Suprapubic skin (tissue), 4 donors: ENCODE measurements at regions not wholly inside any gene's neighbourhood (a gene's known extent, or its start where the extent isn't known, plus 50 kb on each side); places are given as distances from the start of the nearest gene placed in this dataset.

Source experiments
- DNase-seq, 2 donors: peaks; one replicate each; pipeline ENCODE4 v3.0.0-alpha.2; 2019; ENCODE audit warnings: low spot score in 2 of 2
- H3K27ac ChIP-seq: fragments of 200-600 bp; sonication (generic); one replicate; pipeline ENCODE4 v1.5.1; 2019
- H3K27me3 ChIP-seq: fragments of 200-600 bp; sonication (generic); one replicate; pipeline ENCODE4 v1.5.1; 2019
- H3K36me3 ChIP-seq: fragments of 200-600 bp; sonication (generic); one replicate; pipeline ENCODE4 v1.5.1; 2019
- H3K4me1 ChIP-seq: fragments of 200-600 bp; sonication (generic); one replicate; pipeline ENCODE4 v1.5.1; 2019
- H3K4me3 ChIP-seq: fragments of 200-600 bp; sonication (generic); one replicate; pipeline ENCODE4 v1.5.1; 2019; ENCODE audit warnings: mild to moderate bottlenecking
- H3K9me3 ChIP-seq: fragments of 200-600 bp; sonication (generic); one replicate; pipeline ENCODE4 v1.5.1; 2019
- EP300 ChIP-seq: sonication (generic); formaldehyde crosslinking; IDR thresholded peaks from one replicate; pipeline ENCODE4 v1.6.1; 2017; ENCODE audit warnings: antibody characterized with exemption
- POLR2A ChIP-seq, 2 donors: fragments of 450-650 bp; IDR thresholded peaks; one replicate each; pipeline ENCODE4 v1.6.1; 2017; ENCODE audit warnings: antibody characterized with exemption in 2 of 2, mild to moderate bottlenecking in 2 of 2, moderate library complexity in 2 of 2
- POLR2AphosphoS5 ChIP-seq, 3 donors: sonication (generic); formaldehyde crosslinking; IDR thresholded peaks; one replicate each; pipeline ENCODE4 v1.6.1; 2017; ENCODE audit warnings: antibody characterized with exemption in 3 of 3
- WGBS: methylation state at CpG from one replicate; pipeline ENCODE4 v1.1.5; 2018; 5-methylcytosine and 5-hydroxymethylcytosine counted together
- TF ChIP-seq, protein P1 (sequence below), 2 donors: fragments of 200-600 bp in 1 of 2; fragments of 450-650 bp in 1 of 2; sonication (generic) in 1 of 2; IDR thresholded peaks; one replicate each; pipeline ENCODE4 v1.5.1; 2016 to 2019; ENCODE audit warnings: antibody characterized with exemption in 2 of 2, mild to moderate bottlenecking in 1 of 2, moderate library complexity in 1 of 2

DNA sequence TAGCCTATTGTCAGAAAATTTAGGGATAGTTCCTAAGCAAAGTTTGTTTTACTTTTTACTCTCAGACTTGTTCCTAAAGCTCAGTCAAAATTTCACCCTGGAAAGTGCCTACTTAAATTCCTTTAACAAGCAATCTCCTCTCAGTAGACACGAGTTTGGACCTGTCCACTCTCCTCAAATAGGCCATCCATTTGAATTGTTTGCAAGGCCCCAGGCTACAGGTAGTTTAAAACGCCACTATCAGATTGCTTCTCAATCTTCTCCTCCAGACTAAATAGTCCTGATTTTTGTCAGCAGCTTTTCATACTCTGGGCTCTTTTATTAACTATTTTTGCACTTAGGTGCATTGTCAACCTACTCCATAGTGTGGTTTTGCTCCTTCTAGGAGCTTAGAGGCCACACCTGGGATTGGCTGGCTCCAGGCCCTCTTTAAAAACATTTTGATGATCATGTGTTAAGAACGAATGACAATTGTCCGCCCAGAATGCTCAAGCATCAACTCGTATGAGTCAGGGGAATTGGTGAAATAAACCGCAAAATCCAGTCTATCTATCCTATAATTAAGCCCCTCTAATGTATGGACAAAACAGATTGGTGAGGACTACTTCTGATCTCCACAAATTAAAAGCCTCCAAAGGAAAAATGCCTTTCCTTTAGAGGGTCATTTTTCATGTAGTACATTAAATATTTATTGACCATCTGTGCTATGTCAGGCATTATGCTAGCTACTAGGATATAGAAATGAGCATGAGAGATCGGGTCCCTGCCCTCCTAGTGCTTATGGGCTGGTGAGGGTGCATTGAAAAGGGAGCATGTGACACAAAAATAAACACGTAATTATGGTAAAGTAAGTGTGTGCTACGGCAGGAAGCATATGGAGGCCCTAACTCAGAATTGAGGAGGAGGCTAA lies 333.8 kb upstream of the TNP1 start:
- TF ChIP-seq POLR2AphosphoS5 (IDR thresholded peaks at IDR 0.05) (no peak), EP300 (no peak), POLR2A (IDR thresholded peaks at IDR 0.05) (no peak)
- TF ChIP-seq, protein P1, sequence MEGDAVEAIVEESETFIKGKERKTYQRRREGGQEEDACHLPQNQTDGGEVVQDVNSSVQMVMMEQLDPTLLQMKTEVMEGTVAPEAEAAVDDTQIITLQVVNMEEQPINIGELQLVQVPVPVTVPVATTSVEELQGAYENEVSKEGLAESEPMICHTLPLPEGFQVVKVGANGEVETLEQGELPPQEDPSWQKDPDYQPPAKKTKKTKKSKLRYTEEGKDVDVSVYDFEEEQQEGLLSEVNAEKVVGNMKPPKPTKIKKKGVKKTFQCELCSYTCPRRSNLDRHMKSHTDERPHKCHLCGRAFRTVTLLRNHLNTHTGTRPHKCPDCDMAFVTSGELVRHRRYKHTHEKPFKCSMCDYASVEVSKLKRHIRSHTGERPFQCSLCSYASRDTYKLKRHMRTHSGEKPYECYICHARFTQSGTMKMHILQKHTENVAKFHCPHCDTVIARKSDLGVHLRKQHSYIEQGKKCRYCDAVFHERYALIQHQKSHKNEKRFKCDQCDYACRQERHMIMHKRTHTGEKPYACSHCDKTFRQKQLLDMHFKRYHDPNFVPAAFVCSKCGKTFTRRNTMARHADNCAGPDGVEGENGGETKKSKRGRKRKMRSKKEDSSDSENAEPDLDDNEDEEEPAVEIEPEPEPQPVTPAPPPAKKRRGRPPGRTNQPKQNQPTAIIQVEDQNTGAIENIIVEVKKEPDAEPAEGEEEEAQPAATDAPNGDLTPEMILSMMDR (IDR thresholded peaks at IDR 0.05): no peak
- Histone ChIP-seq H3K9me3 (no peaks in the 10 kb centered on the region), H3K27ac (no peak overlapping the region), H3K4me3 (no peak overlapping the region), H3K36me3 (no peaks in the 10 kb centered on the region), H3K4me1 (peaks cover 6% of the 10 kb centered on the region), H3K27me3 (no peaks in the 10 kb centered on the region)
- DNase-seq: no peak
- 68% methylated on average over 9 of the region's 9 CpGs for WGBS

- H3K4me1 ChIP-seq: peaks cover 6% of the 10 kb centered on the region
- no peaks in the 10 kb centered on the region for H3K9me3 ChIP-seq
- WGBS: 81% methylated on average over 2 of the region's 2 CpGs
- H3K4me3 ChIP-seq: no peak overlapping the region
- TF ChIP-seq POLR2A (IDR thresholded peaks at IDR 0.05): no peak
- no peak for DNase-seq
- H3K27me3 ChIP-seq: no peaks in the 10 kb centered on the region
- H3K36me3 ChIP-seq: no peaks in the 10 kb centered on the region
- no peak overlapping the region for H3K27ac ChIP-seq
These were observed 332.5 kb upstream of the TNP1 start for GRCh38 chr2:217192366-217192765.

DNA sequence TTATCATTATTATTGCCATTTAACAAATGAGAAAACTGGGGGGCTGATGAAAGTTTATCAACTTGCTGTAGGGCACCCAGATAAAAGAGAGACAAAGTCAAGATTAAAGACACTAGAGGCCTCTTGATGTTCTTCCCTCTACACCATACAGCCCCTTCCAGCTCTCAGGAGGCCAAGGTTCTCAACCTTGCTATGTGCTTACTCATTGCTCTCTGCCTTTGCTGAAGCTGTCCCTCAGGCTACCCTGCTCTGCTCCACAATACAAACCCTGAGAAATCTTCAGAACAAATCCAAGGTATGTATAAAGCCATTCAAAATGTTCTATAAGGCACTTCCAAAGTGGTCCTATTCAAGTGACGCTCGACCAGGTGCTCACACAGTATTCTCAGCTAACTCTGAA lies 329.9 kb upstream of the TNP1 start:
- Histone ChIP-seq H3K9me3 (no peaks in the 10 kb centered on the region), H3K4me1 (peaks cover 6% of the 10 kb centered on the region), H3K4me3 (no peak overlapping the region), H3K27me3 (no peaks in the 10 kb centered on the region), H3K27ac (no peak overlapping the region), H3K36me3 (no peaks in the 10 kb centered on the region)
- 96% methylated on average over 2 of the region's 2 CpGs for WGBS
- TF ChIP-seq POLR2AphosphoS5 (IDR thresholded peaks at IDR 0.05) (no peak), POLR2A (IDR thresholded peaks at IDR 0.05) (no peak), EP300 (no peak)
- TF ChIP-seq, protein P1 (IDR thresholded peaks at IDR 0.05): no peak
- no peak for DNase-seq

GRCh38 chr2:217189131-217189530 lies 329.3 kb upstream of the TNP1 start:
- no peak for DNase-seq
- 88% methylated on average over 6 of the region's 6 CpGs for WGBS
- Histone ChIP-seq H3K27me3 (no peaks in the 10 kb centered on the region), H3K36me3 (no peaks in the 10 kb centered on the region), H3K9me3 (no peaks in the 10 kb centered on the region), H3K4me1 (peaks cover 6% of the 10 kb centered on the region), H3K27ac (no peak overlapping the region), H3K4me3 (no peak overlapping the region)
- TF ChIP-seq, protein P1 (IDR thresholded peaks at IDR 0.05): no peak
- TF ChIP-seq EP300: no peak
- TF ChIP-seq POLR2AphosphoS5 (IDR thresholded peaks at IDR 0.05): no peak
- TF ChIP-seq POLR2A (IDR thresholded peaks at IDR 0.05): no peak

GRCh38 chr2:217186668-217187159 lies 326.9 kb upstream of the TNP1 start:
- Histone ChIP-seq H3K4me3 (no peak overlapping the region), H3K9me3 (no peaks in the 10 kb centered on the region), H3K4me1 (no peaks in the 10 kb centered on the region), H3K36me3 (no peaks in the 10 kb centered on the region), H3K27me3 (no peaks in the 10 kb centered on the region), H3K27ac (peak overlapping the region; percentile 68)
- DNase-seq: peak in 1 of 2 donors; percentile 65
- WGBS: 62% methylated on average over 3 of the region's 3 CpGs
- TF ChIP-seq EP300 (no peak), POLR2A (IDR thresholded peaks at IDR 0.05) (no peak), POLR2AphosphoS5 (IDR thresholded peaks at IDR 0.05) (peak in 2 of 3 donors; percentile 34 to 38)
- TF ChIP-seq, protein P1 (IDR thresholded peaks at IDR 0.05): no peak
